Renal pelvis (tissue), 1 donor: ENCODE measurements at regions not wholly inside any gene's neighbourhood (a gene's known extent, or its start where the extent isn't known, plus 50 kb on each side); places are given as distances from the start of the nearest gene placed in this dataset.
"Not testable (repeated sequence)": the region's sequence is repeated elsewhere in the genome, so short reads cannot be mapped to it uniquely, and the experiment has no call there.

Experiments
- DNase-seq: peaks from one replicate; pipeline ENCODE4 v3.0.0-alpha.2; 2013

- not testable (repeated sequence) for DNase-seq
These were observed 117.2 kb downstream of the ZNF22 start for GRCh38 chr10:45117940-45118339.

- DNase-seq = no peak
These were observed 118.2 kb downstream of the ZNF22 start for GRCh38 chr10:45118929-45119328.

- DNase-seq = not testable (repeated sequence)
These were observed 121.6 kb downstream of the ZNF22 start for GRCh38 chr10:45122180-45122860.

- DNase-seq = no peak
These were observed 134.9 kb downstream of the ZNF22 start for GRCh38 chr10:45135443-45136198.

DNA sequence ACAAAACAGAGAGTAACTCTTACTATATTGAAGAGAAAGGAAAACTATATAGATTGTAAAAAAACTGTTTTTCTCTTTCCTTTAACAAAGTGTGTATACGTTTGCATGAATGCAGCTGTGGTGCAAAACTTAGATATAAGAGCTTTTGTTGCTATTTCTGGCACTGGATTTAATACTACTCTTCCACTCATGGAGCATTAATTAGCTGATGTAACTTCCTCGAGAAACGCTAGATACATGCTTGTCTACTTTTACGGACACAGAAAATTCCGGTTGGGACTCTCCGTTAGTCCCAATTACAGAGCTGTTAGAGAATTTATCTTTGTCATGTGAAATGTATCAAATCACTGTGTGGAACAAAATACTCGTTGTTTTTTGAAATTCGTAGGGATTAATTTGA, 135.5 kb downstream of the ZNF22 start:
- DNase-seq = no peak

DNA sequence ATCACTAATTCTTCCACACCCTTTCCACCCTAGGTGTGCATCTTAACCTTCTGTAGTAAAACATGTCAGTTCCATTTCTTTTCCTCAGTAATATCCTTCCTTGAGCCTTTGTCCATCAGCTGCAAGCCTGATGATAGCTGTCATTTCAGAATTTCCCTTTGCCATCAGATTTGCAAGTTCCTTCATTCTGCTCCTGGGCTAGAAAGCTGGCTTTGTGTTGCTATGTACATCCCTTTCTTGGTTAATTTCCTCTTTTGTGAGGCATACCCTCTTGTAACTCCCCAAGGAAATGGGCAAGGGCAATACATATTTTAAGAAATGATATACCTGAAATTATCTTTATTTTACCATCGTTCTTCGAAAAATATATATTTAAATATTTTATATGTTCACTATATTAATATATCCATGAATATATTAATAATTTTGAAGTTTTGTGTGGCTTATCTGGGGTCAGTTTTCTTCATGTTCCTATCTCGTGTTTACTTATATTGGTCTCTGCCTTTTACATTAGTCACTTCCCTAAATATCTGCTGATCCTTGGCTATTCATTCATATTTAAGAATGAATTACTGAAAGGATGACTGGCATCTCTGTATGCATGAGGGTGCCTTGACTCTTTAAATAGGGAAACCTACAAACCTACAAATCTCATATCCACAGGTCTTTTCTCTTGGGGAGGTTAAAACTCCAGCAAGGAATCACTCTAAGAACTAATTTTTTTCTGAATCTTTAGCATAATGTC, 143.8 kb downstream of the ZNF22 start:
- DNase-seq = no peak

- DNase-seq = not testable (repeated sequence)
These were observed 144.4 kb downstream of the ZNF22 start for GRCh38 chr10:45145143-45145542.

- no peak for DNase-seq
These were observed 146.3 kb downstream of the ZNF22 start for GRCh38 chr10:45147000-45147399.

- DNase-seq = no peak
These were observed 150.3 kb downstream of the ZNF22 start for GRCh38 chr10:45150997-45151396.

DNA sequence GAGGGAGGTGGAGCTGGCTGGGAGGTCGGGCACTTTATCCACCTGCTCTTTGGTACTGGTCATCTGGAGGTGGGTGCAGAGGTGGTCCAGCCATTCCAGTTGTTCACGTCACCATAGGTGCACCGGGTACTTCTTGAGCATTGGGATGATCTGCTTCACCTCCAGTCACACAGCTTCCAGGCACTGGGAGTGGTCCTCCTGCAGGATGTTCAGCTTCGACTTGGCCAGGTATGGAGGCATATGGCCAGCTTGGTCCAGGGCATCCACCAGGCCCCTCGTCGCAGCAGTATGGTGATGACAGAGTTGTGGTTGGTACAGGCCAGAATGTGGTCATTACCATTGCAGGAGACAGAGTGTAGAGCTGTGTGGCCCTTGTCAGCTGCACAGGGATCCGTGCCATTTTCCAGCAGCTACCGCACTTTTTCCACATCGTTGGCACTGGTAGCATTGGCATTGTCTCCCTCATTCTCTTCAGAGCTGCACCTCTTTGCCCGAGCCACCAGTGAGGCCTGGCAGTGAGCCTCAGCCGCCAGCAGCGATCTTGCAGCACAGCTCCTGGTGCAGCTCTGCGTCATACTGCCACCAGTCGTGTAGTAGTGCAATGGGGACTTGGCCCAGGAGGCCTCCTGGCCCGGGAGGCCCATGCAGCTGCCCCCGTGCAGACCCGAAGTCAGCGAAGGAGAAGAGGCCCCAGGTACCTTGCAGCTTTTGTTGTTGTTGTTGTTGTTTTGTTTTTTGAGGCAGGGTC, 150.9 kb downstream of the ZNF22 start:
- DNase-seq = no peak

GRCh38 chr10:45152726-45153125, 152.0 kb downstream of the ZNF22 start:
- no peak for DNase-seq

DNA sequence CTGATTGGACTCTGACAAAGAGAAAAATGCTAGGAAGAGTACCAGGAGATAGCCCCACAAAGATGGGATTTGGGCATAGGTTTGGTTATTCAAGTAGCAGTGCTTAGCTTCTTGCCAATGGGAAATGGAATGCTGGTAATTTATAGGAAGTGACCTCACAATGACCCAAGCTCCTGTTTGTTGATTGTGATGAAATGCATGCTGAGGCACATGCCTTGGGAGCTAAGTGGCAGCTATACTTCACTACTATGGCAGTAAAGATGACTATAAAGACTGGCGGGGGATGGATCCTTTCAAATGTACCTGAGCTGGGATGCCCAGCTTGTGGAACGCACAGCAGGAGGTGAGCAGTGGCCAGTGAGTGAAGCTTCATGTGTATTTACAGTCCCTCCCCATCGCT, 153.8 kb downstream of the ZNF22 start:
- no peak for DNase-seq

GRCh38 chr10:45155784-45156183, 155.1 kb downstream of the ZNF22 start:
- DNase-seq = no peak

DNA sequence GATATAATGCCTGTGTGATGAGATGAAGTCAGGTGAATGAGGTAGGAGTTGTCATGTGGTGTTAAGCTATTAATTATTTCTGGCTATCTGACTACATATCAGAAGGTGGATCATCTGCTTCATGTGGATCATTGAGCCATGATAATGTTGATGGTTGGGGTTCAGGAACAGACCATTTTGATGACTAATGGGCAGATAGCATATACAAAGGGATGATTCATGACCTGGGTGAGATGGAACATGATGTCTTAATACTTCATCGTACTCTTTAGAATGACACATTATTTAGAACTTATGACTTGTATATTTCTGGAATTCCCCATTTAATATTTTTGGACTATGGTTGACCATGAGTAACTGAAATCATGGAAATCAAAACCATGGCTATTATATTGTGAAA, 155.1 kb downstream of the OR13A1 start:
- no peak for DNase-seq

GRCh38 chr10:45163315-45163975, 152.0 kb downstream of the OR13A1 start:
- DNase-seq = no peak

DNA sequence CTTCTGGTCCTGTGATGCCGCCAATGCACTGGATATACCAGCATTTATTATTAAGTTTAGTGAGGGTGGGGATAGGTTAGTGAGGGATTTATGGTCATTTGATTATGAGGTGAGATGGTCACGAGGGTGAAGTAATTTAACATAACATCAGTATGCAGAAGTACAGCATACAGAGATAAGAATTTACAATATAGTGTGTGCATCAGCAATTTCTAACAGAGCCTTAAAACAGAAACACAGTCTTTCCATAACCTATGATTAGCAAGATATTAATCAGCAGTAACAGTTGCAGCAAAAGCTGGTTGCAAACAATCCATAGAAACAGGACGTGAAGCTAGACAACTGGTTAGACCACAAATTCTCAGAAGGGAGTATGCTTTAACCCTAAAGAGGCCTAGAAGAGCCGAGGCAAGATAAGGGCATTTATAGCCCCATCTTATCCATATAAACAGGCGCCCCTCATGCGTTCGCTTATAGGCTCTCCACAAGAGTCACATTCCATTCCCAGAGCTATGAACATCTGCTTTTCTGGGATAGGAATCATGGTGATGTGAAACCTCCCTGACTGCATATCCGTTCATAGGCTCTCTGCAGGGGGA, 139.8 kb downstream of the OR13A1 start:
- not testable (repeated sequence) for DNase-seq

DNA sequence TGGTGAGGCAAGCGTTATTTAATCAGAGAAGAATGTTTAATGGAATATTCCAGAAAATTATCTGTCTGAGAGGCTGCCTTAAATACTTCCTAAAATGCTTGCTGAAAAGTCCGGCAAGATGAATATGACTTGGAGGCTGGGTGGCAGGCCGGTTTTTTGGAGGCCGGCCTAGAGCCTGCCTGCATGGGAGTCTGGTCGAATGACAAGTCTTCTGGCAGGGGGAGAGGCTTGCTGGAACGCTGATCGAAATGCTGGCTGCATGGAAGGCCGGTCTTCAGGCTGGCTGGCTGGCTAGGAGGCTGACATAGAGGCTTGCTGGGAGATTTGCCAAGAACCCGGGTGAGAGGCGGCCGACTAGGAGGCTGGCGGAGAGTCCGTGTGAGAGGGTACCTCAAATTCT, 135.7 kb downstream of the OR13A1 start:
- DNase-seq = no peak

DNA sequence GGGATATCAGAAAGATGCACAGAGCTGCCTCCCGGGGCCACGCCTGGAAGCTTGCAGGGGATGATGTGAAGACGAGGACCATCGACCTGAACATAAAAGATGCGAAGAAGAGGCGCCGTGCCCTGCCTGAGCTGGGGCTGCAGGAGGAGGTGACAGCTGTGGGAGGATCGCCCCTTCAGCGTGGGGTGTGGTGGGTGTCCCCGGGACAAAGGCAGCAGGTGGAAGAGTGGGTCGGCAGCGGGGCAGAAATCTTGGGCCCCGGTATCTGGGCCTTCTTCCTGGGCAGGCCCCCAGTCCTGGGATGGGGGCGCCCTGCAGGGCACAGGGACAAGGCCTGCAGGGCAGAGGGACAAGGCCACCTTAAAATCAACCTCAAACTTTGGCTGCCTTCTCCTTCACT, 134.9 kb downstream of the OR13A1 start:
- no peak for DNase-seq

GRCh38 chr10:45180946-45181875, 134.2 kb downstream of the OR13A1 start:
- no peak for DNase-seq

DNA sequence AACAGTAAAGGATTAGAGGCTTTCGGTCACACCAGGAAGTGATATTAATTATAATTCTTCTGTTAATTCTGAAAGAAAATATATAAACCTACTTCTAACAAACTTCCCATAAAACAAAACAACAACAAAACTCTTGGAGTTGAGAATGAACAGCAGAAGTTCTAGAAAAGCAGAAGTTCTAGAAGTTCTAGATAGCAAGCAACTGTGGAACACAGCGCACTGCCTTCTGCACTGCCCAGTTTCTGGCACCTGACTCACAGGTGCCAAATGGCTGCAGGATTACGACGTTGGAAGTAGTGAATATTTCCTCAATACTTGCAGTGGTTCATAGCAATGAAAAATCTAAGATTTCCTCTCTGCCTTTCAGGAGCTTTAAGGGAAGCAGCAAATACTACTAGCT, 132.2 kb downstream of the OR13A1 start:
- no peak for DNase-seq
